Glomerular endothelial cell (primary cell): ENCODE measurements at regions not wholly inside any gene's neighbourhood (a gene's known extent, or its start where the extent isn't known, plus 50 kb on each side); places are given as distances from the start of the nearest gene placed in this dataset.

ENCODE experiments used
- DNase-seq: peaks from one replicate; pipeline ENCODE4 v3.0.0-alpha.2; 2011; ENCODE audit warnings: low read depth, low spot score; ENCODE audit errors: extremely low read depth

DNA sequence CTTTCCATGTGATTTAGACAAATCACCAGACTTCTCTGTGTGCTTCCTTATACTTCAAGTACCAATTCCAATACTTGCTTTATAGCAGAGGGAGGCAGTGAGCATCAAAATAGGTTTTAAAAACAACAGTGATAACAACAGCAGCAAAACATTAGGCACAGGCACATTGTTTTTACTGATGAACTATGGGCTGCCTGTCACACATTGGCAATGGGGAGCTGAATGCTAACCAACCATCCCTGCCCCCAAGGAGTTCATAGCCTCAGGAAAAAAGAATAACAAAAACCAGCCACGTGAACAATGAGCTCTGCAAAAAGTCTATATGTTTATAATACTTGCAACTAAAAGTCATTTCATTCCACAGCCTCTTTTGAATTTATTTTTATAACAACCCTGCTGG is 287.9 kb upstream of the TRIB2 start:
- DNase-seq: no peak

DNA sequence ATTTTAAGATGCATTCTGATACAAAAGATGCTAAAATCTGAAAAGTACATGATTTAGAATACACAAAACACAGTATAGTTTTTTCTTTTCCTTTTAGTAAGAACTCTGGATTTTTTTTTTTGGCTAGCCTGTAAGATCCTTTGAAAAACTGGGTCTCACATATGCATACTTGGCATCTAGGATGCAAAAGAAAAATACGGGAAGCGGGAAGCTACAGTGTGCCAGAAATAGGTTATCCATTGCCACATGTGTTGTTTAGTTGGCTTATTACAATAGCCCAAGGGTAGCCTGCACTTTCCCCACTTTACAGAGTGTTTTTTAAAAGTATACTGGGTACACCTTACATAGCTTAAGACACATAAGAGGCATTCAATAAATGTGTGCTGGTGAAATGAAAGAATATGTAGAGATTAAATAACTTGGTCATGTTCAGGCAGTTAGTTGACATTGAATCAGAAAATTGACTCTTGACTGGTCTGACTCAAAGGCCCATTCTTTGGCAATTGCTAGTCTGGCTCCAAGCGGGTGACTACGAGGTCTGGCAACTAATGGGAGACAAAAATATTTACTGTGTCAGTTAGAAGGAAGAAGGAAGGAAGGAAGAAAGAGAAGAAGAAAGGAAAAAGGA is 286.8 kb upstream of the TRIB2 start:
- no peak for DNase-seq

GRCh38 chr2:12430407-12431133 is 286.2 kb upstream of the TRIB2 start:
- DNase-seq: no peak

DNA sequence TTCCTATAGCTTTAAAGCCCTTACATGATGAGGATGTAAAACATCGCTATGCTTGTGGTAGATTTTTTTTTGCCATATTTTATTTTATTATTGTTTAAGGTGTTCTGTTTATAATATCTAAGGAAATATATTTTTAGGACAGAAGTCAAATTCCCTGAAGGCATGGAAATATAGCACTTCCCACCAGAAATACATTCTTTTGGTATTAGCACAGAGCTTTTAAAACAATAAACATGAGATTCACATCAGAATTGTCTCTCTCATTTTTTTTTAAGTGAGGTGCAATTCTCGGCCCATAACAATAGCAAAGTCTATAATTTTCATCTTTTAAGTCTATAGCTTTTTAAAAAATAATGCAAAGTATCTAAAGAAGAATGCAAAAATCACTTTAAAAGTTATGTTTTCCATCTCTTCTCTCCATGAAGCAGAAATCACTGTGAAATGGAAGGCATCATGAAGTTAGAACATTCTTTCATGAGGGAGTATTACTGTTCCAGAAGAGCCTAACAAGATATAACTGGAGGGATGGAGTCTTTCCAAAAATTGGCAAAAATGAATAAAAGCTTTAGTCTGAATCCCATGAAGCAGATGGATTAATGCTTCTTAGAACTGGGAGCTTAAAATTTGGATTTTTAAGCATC is 283.6 kb upstream of the TRIB2 start:
- no peak for DNase-seq

GRCh38 chr2:12433626-12433990 is 283.1 kb upstream of the TRIB2 start:
- no peak for DNase-seq

- DNase-seq: no peak
Measured at GRCh38 chr2:12434630-12435098, 282.1 kb upstream of the TRIB2 start.

DNA sequence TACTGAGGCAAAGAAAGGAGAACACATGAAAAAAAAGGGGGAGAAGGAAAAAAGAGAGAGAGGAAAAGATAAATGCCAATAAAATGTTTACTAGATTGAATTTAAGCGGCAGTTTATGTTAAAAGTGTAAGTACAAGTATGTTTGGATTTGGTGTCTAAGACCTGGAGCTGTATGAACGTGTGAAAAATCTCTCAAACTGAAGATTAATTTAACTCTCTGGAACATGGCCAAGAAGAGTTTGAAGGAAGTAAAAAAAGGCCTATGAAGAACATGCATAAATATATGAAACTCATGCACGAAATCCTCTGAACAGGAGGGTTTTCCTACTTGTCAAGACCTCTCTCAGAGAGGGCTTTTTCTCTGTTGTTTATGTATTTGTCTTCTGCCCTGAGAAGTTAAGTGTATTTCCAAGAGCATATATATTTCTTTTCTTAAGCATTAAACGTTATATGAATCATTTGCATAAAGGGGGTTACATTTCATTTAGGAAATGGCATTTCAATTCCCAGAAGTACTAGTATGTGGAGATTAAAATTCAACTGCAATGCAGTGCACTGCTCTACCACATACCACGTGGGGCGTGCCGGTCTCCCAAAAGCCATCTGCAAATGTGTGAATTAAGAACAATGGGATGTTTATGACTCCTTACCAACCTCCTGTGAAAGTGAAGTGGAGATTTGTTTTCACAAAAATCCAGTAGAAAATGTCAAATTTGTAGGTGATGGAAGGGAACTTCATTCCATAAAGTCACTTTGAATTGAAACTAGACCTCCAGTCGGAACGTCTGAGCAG is 281.1 kb upstream of the TRIB2 start:
- DNase-seq: no peak

- no peak for DNase-seq
Measured at GRCh38 chr2:12436483-12436882, 280.3 kb upstream of the TRIB2 start.

DNA sequence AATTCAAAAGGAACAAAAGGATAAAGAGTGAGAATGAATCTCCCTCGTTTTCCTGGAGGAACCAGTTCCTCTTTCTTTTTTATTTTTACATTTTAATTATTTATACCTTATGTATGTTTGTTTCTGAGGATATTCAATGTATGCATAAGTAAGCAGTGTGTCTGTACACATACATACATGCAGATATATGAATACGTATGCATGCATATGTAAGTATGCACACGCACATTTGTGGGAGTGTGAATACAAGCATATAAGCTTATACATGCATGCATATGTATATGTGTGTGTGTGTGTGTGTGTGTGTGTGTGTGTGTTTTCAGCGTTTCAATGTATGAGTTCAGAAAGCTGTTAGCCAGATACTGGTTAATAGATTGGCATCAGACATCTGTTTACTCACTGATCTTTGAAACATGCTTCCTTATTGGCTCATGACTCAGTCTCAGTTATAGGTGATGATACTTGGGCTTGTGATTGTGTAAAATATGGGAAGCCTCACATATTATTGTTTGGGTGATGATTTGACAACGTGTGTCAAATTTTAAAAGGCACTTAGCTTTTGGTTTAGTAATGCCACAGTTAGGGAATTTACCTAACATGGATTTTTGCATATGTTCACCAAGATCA is 279.7 kb upstream of the TRIB2 start:
- no peak for DNase-seq

DNA sequence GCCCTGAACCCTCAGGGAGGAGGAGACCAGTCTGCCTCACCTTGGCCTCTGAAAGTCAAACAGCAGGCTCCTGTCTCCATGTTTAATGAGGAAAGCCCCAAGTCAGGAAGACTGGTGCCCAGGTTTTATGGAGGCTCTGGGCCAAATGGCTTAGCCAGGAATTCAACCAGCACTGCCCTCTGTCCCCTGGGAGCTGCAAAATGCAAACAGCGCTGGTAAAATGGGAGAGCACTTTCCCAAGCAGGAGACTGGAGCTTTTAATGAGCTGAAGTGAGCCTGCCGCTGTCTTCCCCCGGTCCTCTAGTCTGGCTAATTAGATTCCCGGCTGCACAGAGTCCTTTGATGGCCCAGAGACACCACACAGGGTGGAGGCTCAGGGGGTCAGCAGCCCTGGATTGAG is 276.0 kb upstream of the TRIB2 start:
- DNase-seq: no peak

- DNase-seq: no peak
Measured at GRCh38 chr2:12441750-12442475, 274.8 kb upstream of the TRIB2 start.

- DNase-seq: no peak
Measured at GRCh38 chr2:12442476-12442847, 274.3 kb upstream of the TRIB2 start.

DNA sequence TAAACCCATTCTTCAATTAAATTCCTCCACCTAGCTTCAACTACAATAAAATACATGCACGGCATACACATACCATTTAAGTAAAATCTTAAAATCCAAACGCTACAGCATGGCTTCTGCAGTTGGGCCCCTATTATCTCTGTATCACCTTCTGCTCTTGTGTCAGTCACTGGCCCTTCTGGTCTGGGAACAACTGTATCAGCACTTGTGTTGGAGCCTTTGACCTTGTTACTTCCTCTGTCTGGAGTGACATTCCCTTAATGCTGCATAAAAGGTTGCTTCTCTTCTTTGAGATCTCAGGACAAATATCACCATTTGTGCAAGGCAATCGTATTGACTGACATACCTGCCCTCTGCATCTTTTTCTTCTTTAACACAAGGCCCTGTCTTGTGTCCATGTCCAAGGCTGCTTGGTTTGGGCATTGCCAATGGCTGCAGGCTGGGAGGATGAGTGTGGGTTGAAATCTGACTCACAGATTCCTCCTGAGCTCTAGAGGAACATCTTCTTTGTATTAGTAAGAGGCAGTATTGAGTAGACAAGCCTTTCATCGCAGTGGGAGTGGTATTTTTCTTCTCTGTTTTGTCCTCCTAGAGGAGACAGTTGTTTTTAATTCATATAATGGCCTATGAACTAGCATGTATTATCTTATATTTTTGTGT is 267.8 kb upstream of the TRIB2 start:
- no peak for DNase-seq

- DNase-seq: no peak
Measured at GRCh38 chr2:12451726-12452125, 265.0 kb upstream of the TRIB2 start.

GRCh38 chr2:12452185-12452584 is 264.6 kb upstream of the TRIB2 start:
- no peak for DNase-seq

DNA sequence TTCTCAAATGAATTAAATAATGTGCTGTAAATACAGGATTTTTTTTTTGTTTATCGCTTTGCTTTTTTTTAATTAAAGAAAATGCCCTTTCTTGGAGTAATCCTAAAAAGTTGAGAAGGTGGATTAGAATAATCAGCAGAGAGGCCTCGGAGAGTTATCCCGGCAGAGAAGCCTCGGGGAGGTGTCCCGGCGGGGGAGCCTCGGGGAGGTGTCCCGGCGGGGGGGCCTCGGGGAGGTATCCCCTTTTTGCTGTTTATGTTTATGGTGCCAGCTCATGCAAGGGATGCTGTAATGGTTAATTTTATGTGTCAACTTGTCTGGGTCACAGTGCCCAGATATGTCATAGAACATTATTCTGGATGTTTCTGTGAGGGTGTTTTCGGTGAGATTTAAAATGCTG is 263.0 kb upstream of the TRIB2 start:
- DNase-seq: no peak

DNA sequence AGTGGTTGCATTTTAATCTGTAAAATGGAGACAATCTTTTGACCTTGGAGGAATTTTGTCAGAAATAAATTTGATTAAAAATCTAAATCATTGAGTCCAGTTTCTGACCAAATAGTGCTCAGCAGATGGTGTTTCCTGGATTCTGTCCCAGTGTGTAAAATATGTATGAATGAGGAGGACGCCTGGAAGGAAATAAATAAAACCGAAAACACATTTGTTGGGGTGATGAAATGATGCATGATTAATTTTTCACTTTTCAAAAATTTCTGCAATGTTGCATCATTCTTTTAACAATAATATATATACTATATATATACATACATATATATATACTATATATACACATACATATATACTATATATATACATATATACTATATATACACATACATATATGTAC is 261.1 kb upstream of the TRIB2 start:
- no peak for DNase-seq

GRCh38 chr2:12456293-12457106 is 260.2 kb upstream of the TRIB2 start:
- DNase-seq: no peak

GRCh38 chr2:12457831-12458230 is 258.9 kb upstream of the TRIB2 start:
- no peak for DNase-seq
